Neural progenitor cell (in vitro differentiated cells): ENCODE measurements at regions not wholly inside any gene's neighbourhood (a gene's known extent, or its start where the extent isn't known, plus 50 kb on each side); places are given as distances from the start of the nearest gene placed in this dataset.

Experiments used
- EZH2 ChIP-seq: fragments of 200-600 bp; sonication (generic); IDR thresholded peaks from 2 replicates; pipeline ENCODE4 v1.6.1; 2017; ENCODE audit warnings: antibody characterized with exemption, mild to moderate bottlenecking, moderate library complexity
- EZH2phosphoT487 ChIP-seq: fragments of 200-600 bp; sonication (generic); IDR thresholded peaks from 2 replicates; pipeline ENCODE4 v1.6.1; 2017; ENCODE audit warnings: antibody characterized with exemption
- TF ChIP-seq, protein P1 (sequence below): fragments of 200-600 bp; sonication (generic); IDR thresholded peaks from 2 replicates; pipeline ENCODE4 v1.5.1; 2017; ENCODE audit warnings: antibody characterized with exemption, mild to moderate bottlenecking

DNA sequence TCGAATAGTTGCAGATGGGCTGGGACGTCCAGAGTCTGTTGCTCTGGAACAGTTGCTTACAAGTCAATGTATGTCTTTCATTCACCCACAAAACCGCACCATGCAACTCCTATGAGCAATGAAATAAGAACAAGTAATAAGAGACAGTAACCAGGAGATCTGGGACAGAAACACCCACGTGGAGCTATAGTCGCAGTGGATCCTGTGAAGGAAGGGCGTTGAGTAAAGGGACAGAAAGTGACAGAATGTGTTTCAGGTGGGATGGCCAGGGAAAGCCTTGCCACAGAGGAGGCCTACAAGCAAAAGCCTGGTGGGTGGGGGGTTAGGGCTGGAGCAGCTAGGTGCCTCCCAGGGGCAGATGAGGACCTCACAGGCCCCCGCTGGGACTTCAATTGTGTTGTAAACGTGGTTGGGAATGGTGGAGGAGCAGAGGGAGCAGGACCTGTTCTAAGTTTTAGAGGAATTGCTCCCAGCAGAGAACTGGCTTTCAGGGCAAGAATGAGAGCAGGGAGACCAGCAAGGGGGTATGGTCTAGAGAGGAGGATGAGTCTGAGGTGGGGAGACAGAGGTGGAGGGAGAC is 86.7 kb upstream of the FZD10 start:
- TF ChIP-seq EZH2 (no peak), EZH2phosphoT487 (no peak)
- TF ChIP-seq, protein P1, sequence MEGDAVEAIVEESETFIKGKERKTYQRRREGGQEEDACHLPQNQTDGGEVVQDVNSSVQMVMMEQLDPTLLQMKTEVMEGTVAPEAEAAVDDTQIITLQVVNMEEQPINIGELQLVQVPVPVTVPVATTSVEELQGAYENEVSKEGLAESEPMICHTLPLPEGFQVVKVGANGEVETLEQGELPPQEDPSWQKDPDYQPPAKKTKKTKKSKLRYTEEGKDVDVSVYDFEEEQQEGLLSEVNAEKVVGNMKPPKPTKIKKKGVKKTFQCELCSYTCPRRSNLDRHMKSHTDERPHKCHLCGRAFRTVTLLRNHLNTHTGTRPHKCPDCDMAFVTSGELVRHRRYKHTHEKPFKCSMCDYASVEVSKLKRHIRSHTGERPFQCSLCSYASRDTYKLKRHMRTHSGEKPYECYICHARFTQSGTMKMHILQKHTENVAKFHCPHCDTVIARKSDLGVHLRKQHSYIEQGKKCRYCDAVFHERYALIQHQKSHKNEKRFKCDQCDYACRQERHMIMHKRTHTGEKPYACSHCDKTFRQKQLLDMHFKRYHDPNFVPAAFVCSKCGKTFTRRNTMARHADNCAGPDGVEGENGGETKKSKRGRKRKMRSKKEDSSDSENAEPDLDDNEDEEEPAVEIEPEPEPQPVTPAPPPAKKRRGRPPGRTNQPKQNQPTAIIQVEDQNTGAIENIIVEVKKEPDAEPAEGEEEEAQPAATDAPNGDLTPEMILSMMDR = no peak
